ENCODE measurements at regions not wholly inside any gene's neighbourhood (a gene's known extent, or its start where the extent isn't known, plus 50 kb on each side); places are given as distances from the start of the nearest gene placed in this dataset.

- peak; percentile 76 for DNase-seq
Observed at GRCh38 chr6:55636406-55637102, 57.6 kb upstream of the HMGCLL1 start.

GRCh38 chr6:55633471-55633870, 54.5 kb upstream of the HMGCLL1 start:
- no peak for DNase-seq

- DNase-seq: no peak
Observed at GRCh38 chr6:55632953-55633352, 54.0 kb upstream of the HMGCLL1 start.

All from HCEC 1CT (cell line).